GM18858 (cell line): ENCODE measurements at regions not wholly inside any gene's neighbourhood (a gene's known extent, or its start where the extent isn't known, plus 50 kb on each side); places are given as distances from the start of the nearest gene placed in this dataset.

Experiments used
- ATAC-seq: cut with Tn5 transposase; IDR thresholded peaks from one replicate; pipeline ENCODE4 v1.9.1; 2021; ENCODE audit not compliant: unreplicated experiment

GRCh38 chr10:118471863-118472262 lies 123.6 kb downstream of the PRLHR start:
- ATAC-seq = no peak

GRCh38 chr10:118470470-118470869 lies 125.0 kb downstream of the PRLHR start:
- ATAC-seq = no peak

GRCh38 chr10:118467200-118467599 lies 125.1 kb upstream of the FAM204A start:
- no peak for ATAC-seq

- no peak for ATAC-seq
These were observed 123.3 kb upstream of the FAM204A start for GRCh38 chr10:118465300-118465874.

GRCh38 chr10:118463740-118464139 lies 121.6 kb upstream of the FAM204A start:
- ATAC-seq = no peak

- ATAC-seq = no peak
These were observed 120.3 kb upstream of the FAM204A start for GRCh38 chr10:118462401-118462800.

GRCh38 chr10:118459642-118460193 lies 117.6 kb upstream of the FAM204A start:
- ATAC-seq = no peak

GRCh38 chr10:118458957-118459641 lies 117.0 kb upstream of the FAM204A start:
- no peak for ATAC-seq

GRCh38 chr10:118457824-118458428 lies 115.8 kb upstream of the FAM204A start:
- no peak for ATAC-seq

GRCh38 chr10:118455181-118455695 lies 113.1 kb upstream of the FAM204A start:
- ATAC-seq = no peak

GRCh38 chr10:118454211-118454610 lies 112.1 kb upstream of the FAM204A start:
- no peak for ATAC-seq

GRCh38 chr10:118452098-118452497 lies 110.0 kb upstream of the FAM204A start:
- no peak for ATAC-seq

GRCh38 chr10:118449521-118449920 lies 107.4 kb upstream of the FAM204A start:
- no peak for ATAC-seq

- ATAC-seq = no peak
These were observed 106.6 kb upstream of the FAM204A start for GRCh38 chr10:118448744-118449143.

GRCh38 chr10:118447478-118448270 lies 105.5 kb upstream of the FAM204A start:
- ATAC-seq = no peak

GRCh38 chr10:118445535-118445934 lies 103.4 kb upstream of the FAM204A start:
- ATAC-seq = no peak

- ATAC-seq = no peak
These were observed 101.9 kb upstream of the FAM204A start for GRCh38 chr10:118444069-118444468.

GRCh38 chr10:118442032-118442431 lies 99.9 kb upstream of the FAM204A start:
- ATAC-seq = no peak

GRCh38 chr10:118439824-118440223 lies 97.7 kb upstream of the FAM204A start:
- no peak for ATAC-seq

GRCh38 chr10:118436742-118437141 lies 94.6 kb upstream of the FAM204A start:
- no peak for ATAC-seq

GRCh38 chr10:118430190-118430589 lies 88.1 kb upstream of the FAM204A start:
- ATAC-seq = no peak
